ENCODE measurements at regions not wholly inside any gene's neighbourhood (a gene's known extent, or its start where the extent isn't known, plus 50 kb on each side); places are given as distances from the start of the nearest gene placed in this dataset.

GRCh38 chr10:131678171-131678570 is 222.6 kb upstream of the PPP2R2D start:
- no peak overlapping the region for H3K4me3 Mint-ChIP-seq (ENCODE audit: unreplicated experiment)
- TF ChIP-seq CTCF (IDR thresholded peaks at IDR 0.05; ENCODE audit: partially characterized antibody, unreplicated experiment): no peak
- H3K4me1 Mint-ChIP-seq (ENCODE audit: low read depth, unreplicated experiment): peaks cover 2% of the 10 kb centered on the region
- no peaks in the 10 kb centered on the region for H3K36me3 Mint-ChIP-seq (ENCODE audit: unreplicated experiment)
- H3K9me3 Mint-ChIP-seq (ENCODE audit: unreplicated experiment): no peaks in the 10 kb centered on the region
- no peak overlapping the region for H3K27ac Mint-ChIP-seq (ENCODE audit: unreplicated experiment)
- no peak for DNase-seq
- H3K27me3 Mint-ChIP-seq (ENCODE audit: unreplicated experiment): no peaks in the 10 kb centered on the region

DNA sequence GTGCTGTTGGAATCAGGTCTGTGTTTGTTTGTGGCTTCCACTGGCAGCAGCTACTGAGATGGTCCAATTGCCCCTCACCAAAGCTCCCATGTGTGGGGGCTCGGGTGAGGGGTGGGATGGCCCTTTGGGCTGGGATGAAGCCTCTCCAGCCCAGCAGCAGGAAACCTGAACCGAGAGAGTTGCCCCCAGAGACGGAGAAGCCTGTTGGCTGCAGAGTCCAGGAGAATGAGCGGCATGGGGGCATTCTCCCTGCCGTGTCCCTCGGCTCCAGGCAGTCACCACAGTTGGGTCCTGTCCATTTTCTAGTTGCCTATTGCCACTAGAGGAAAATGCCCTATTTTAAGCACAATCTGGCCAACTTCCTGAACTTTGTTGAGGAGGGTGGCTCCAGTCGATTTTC is 222.2 kb upstream of the PPP2R2D start:
- H3K27me3 Mint-ChIP-seq (ENCODE audit: unreplicated experiment): no peaks in the 10 kb centered on the region
- peaks cover 2% of the 10 kb centered on the region for H3K4me1 Mint-ChIP-seq (ENCODE audit: low read depth, unreplicated experiment)
- H3K27ac Mint-ChIP-seq (ENCODE audit: unreplicated experiment): no peak overlapping the region
- H3K36me3 Mint-ChIP-seq (ENCODE audit: unreplicated experiment): no peaks in the 10 kb centered on the region
- H3K4me3 Mint-ChIP-seq (ENCODE audit: unreplicated experiment): no peak overlapping the region
- no peak for TF ChIP-seq CTCF (IDR thresholded peaks at IDR 0.05; ENCODE audit: partially characterized antibody, unreplicated experiment)
- DNase-seq: no peak
- H3K9me3 Mint-ChIP-seq (ENCODE audit: unreplicated experiment): no peaks in the 10 kb centered on the region

- H3K27me3 Mint-ChIP-seq (ENCODE audit: unreplicated experiment): no peaks in the 10 kb centered on the region
- H3K4me3 Mint-ChIP-seq (ENCODE audit: unreplicated experiment): no peak overlapping the region
- no peak for TF ChIP-seq CTCF (IDR thresholded peaks at IDR 0.05; ENCODE audit: partially characterized antibody, unreplicated experiment)
- no peaks in the 10 kb centered on the region for H3K36me3 Mint-ChIP-seq (ENCODE audit: unreplicated experiment)
- H3K27ac Mint-ChIP-seq (ENCODE audit: unreplicated experiment): no peak overlapping the region
- H3K4me1 Mint-ChIP-seq (ENCODE audit: low read depth, unreplicated experiment): peaks cover 2% of the 10 kb centered on the region
- H3K9me3 Mint-ChIP-seq (ENCODE audit: unreplicated experiment): no peaks in the 10 kb centered on the region
- DNase-seq: no peak
These were observed 220.9 kb upstream of the PPP2R2D start for GRCh38 chr10:131679926-131680325.

DNA sequence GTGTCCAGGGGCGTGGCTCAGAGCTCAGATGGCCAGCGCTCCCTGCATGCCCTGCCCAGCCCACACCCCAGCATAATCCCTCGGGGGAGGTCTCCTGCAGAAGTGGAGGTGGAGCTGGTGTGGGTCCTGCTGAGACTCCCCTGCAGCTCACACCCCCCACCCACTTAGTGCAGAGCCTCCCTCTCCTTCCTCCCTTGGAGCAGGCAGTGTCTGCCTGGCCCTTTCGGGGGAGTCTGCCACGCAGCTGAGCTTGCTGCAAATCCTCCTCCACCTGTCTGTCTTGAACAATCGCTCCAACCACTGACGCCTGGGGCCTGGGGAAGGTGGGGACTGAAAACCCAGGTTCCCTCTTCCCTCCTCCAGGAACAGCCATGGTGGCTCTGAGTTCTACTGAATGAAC is 219.7 kb upstream of the PPP2R2D start:
- no peak for TF ChIP-seq CTCF (IDR thresholded peaks at IDR 0.05; ENCODE audit: partially characterized antibody, unreplicated experiment)
- no peaks in the 10 kb centered on the region for H3K9me3 Mint-ChIP-seq (ENCODE audit: unreplicated experiment)
- H3K4me1 Mint-ChIP-seq (ENCODE audit: low read depth, unreplicated experiment): peaks cover 2% of the 10 kb centered on the region
- H3K27ac Mint-ChIP-seq (ENCODE audit: unreplicated experiment): no peak overlapping the region
- no peak for DNase-seq
- H3K4me3 Mint-ChIP-seq (ENCODE audit: unreplicated experiment): no peak overlapping the region
- H3K27me3 Mint-ChIP-seq (ENCODE audit: unreplicated experiment): no peaks in the 10 kb centered on the region
- H3K36me3 Mint-ChIP-seq (ENCODE audit: unreplicated experiment): no peaks in the 10 kb centered on the region

DNA sequence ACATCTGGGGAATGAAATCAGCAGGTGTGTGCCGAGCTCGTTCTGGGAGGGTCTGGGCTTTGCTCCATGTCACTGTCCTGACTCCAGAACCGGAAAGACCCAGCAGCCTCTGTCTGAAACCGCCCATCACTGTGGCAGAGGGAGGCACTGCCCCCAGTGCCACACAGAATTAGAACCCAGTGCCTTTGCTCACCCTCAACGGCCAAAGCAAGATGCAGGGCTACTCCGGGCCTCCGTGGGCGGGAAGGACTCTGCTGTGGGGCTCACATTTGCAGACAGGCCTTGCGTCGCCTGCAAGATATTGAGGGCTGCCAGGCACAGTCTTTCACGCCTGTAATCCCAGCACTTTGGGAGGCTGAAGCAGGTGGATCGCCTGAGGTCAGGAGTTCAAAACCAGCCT is 219.2 kb upstream of the PPP2R2D start:
- H3K4me1 Mint-ChIP-seq (ENCODE audit: low read depth, unreplicated experiment): peaks cover 2% of the 10 kb centered on the region
- TF ChIP-seq CTCF (IDR thresholded peaks at IDR 0.05; ENCODE audit: partially characterized antibody, unreplicated experiment): no peak
- no peak overlapping the region for H3K27ac Mint-ChIP-seq (ENCODE audit: unreplicated experiment)
- DNase-seq: no peak
- no peaks in the 10 kb centered on the region for H3K27me3 Mint-ChIP-seq (ENCODE audit: unreplicated experiment)
- no peaks in the 10 kb centered on the region for H3K9me3 Mint-ChIP-seq (ENCODE audit: unreplicated experiment)
- no peak overlapping the region for H3K4me3 Mint-ChIP-seq (ENCODE audit: unreplicated experiment)
- H3K36me3 Mint-ChIP-seq (ENCODE audit: unreplicated experiment): no peaks in the 10 kb centered on the region
